GM12878 (cell line): ENCODE measurements at regions not wholly inside any gene's neighbourhood (a gene's known extent, or its start where the extent isn't known, plus 50 kb on each side); places are given as distances from the start of the nearest gene placed in this dataset.

Source experiments
- ATAC-seq: fragments of 200-7000 bp; cut with Tn5 transposase; 3 replicates; pipeline ENCODE4 v1.9.1; 2020; ENCODE audit warnings: mild to moderate bottlenecking, moderate library complexity
- BruUV-seq: library from RNA; stranded (reverse); fragments of 400-500 nt; replicated peaks from 2 replicates; lab custom pipeline; 2021; lab: Mats Ljungman, UMichigan
- CTCF ChIA-PET: fragments of 300-600 bp; sonication (Branson Sonifier 250); formaldehyde crosslinking; extraction: SDS; loops from one replicate; lab custom pipeline; 2021; ENCODE audit warnings: inconsistent platforms; lab: Yijun Ruan, JAX
- POLR2A ChIA-PET: fragments of 350-600 bp; formaldehyde crosslinking; extraction: SDS; loops from one replicate; lab custom pipeline; 2021; ENCODE audit warnings: inconsistent platforms; lab: Charles Lee
- RAD21 ChIA-PET: fragments of 300-600 bp; sonication (Branson Sonifier 250); formaldehyde crosslinking; loops from one replicate; lab custom pipeline; 2023; ENCODE audit warnings: antibody characterized with exemption; ENCODE audit not compliant: unreplicated experiment; lab: Charles Lee
- SMC1A ChIA-PET: fragments of 300-600 bp; sonication (Branson Sonifier 250); formaldehyde crosslinking; loops from one replicate; lab custom pipeline; 2023; ENCODE audit not compliant: unreplicated experiment, uncharacterized antibody; lab: Charles Lee
- DNase-seq: peaks from one replicate; pipeline ENCODE4 v3.0.0-alpha.2; 2011; ENCODE audit warnings: low read depth, low spot score
- FAIRE-seq: peaks from 3 replicates; lab custom pipeline; 2011; peaks lifted over from hg19 to GRCh38; lab: Jason Lieb, UNC
- H2AFZ ChIP-seq: 2 replicates; pipeline ENCODE4 v1.6.0; 2011; ENCODE audit warnings: low read depth, low read length, control low read depth; ENCODE audit not compliant: control insufficient read depth
- H3K27ac ChIP-seq: 2 replicates; pipeline ENCODE4 v1.5.1; 2011; ENCODE audit warnings: control low read depth; ENCODE audit not compliant: control insufficient read depth, insufficient read depth
- H3K27me3 ChIP-seq, 2 experiments: replicated peaks in 1 of 2; 2 replicates each; pipeline versions ENCODE4 v1.6.0 to v1.6.1; 2011; ENCODE audit warnings: low read length in 1 of 2; ENCODE audit not compliant: control insufficient read depth in 2 of 2, insufficient read depth in 2 of 2
- H3K36me3 ChIP-seq, 2 experiments: 2 replicates each; pipeline ENCODE4 v1.5.1; 2011; ENCODE audit warnings: low read length in 1 of 2; ENCODE audit not compliant: control insufficient read depth in 2 of 2, insufficient read depth in 2 of 2
- H3K4me1 ChIP-seq: 2 replicates; pipeline ENCODE4 v1.6.1; 2011; ENCODE audit warnings: mild to moderate bottlenecking, low read length, moderate library complexity, mixed read lengths; ENCODE audit not compliant: control insufficient read depth, insufficient read depth
- H3K4me2 ChIP-seq: 2 replicates; pipeline ENCODE4 v1.6.0; 2011; ENCODE audit warnings: control low read depth; ENCODE audit not compliant: control insufficient read depth, insufficient read depth
- H3K4me3 ChIP-seq: fragments of 200-600 bp; sonication (generic); 2 replicates; pipeline ENCODE4 v1.5.1; 2016
- H3K79me2 ChIP-seq: 2 replicates; pipeline ENCODE4 v1.6.0; 2011; ENCODE audit warnings: low read length; ENCODE audit not compliant: control insufficient read depth, insufficient read depth
- H3K9ac ChIP-seq: 2 replicates; pipeline ENCODE4 v1.8.0; 2011; ENCODE audit warnings: low read length, control low read depth, mixed read lengths; ENCODE audit not compliant: control insufficient read depth, insufficient read depth
- H3K9me3 ChIP-seq: replicated peaks from 3 replicates; pipeline ENCODE4 v1.5.1; 2011; ENCODE audit warnings: mild to moderate bottlenecking, low read length; ENCODE audit not compliant: control insufficient read depth, insufficient read depth
- H4K20me1 ChIP-seq: 2 replicates; pipeline ENCODE4 v1.6.0; 2011; ENCODE audit not compliant: control insufficient read depth, insufficient read depth
- ASH2L ChIP-seq: fragments of 300-600, 200-600 bp; sonication (generic); IDR thresholded peaks from 2 replicates; pipeline ENCODE4 v1.6.1; 2017; ENCODE audit warnings: low read depth, mild to moderate bottlenecking, borderline replicate concordance
- BCL11A ChIP-seq: IDR thresholded peaks from 2 replicates; pipeline ENCODE4 v1.6.1; 2011; ENCODE audit warnings: low read depth, low read length
- BCL3 ChIP-seq: IDR thresholded peaks from 2 replicates; pipeline ENCODE4 v1.6.1; 2011; ENCODE audit warnings: borderline replicate concordance, low read depth, mild to moderate bottlenecking, moderate library complexity, low read length; ENCODE audit not compliant: insufficient read depth, poor library complexity, severe bottlenecking
- CBX3 ChIP-seq: fragments of 200-600 bp; sonication (generic); IDR thresholded peaks from 2 replicates; pipeline ENCODE4 v1.6.1; 2016; ENCODE audit warnings: low read depth, borderline replicate concordance
- CHD1 ChIP-seq: IDR thresholded peaks from 2 replicates; pipeline ENCODE4 v1.6.1; 2012; ENCODE audit warnings: low read depth, low read length, improper control_type of control experiment
- CHD4 ChIP-seq: fragments of 200-600 bp; sonication (generic); IDR thresholded peaks from 2 replicates; pipeline ENCODE4 v1.6.1; 2016; ENCODE audit warnings: mild to moderate bottlenecking
- E4F1 ChIP-seq: fragments of 450-650 bp; IDR thresholded peaks from 2 replicates; pipeline ENCODE4 v1.6.1; 2018; ENCODE audit warnings: borderline replicate concordance, mild to moderate bottlenecking; ENCODE audit not compliant: partially characterized antibody
- FOXM1 ChIP-seq: IDR thresholded peaks from 2 replicates; pipeline ENCODE4 v1.6.1; 2012; ENCODE audit warnings: low read depth, mild to moderate bottlenecking, inconsistent platforms, low read length, moderate library complexity
- HCFC1 ChIP-seq: fragments of 150-350 bp; IDR thresholded peaks from 2 replicates; pipeline ENCODE4 v1.6.1; 2014; ENCODE audit warnings: low read length
- JUNB ChIP-seq: IDR thresholded peaks from 2 replicates; pipeline ENCODE4 v1.6.1; 2016; ENCODE audit warnings: antibody characterized with exemption, mild to moderate bottlenecking
- MTA3 ChIP-seq: IDR thresholded peaks from 2 replicates; pipeline ENCODE4 v1.6.1; 2012; ENCODE audit warnings: low read length, inconsistent platforms, borderline replicate concordance
- NFXL1 ChIP-seq: fragments of 450-650 bp; IDR thresholded peaks from 2 replicates; pipeline ENCODE4 v1.6.1; 2017; ENCODE audit warnings: antibody characterized with exemption, mild to moderate bottlenecking, borderline replicate concordance
- PAX5 ChIP-seq: IDR thresholded peaks from 2 replicates; pipeline ENCODE4 v1.6.1; 2011; ENCODE audit warnings: low read depth, low read length, borderline replicate concordance
- POLR2AphosphoS2 ChIP-seq: IDR thresholded peaks from 2 replicates; pipeline ENCODE4 v1.6.1; 2011; ENCODE audit warnings: low read depth, mild to moderate bottlenecking, low read length, improper control_type of control experiment, moderate library complexity
- POU2F2 ChIP-seq: IDR thresholded peaks from 3 replicates; pipeline ENCODE4 v1.6.1; 2011; ENCODE audit warnings: low read depth, mild to moderate bottlenecking, low read length, borderline replicate concordance
- RBBP5 ChIP-seq: fragments of 200-600 bp; sonication (generic); conservative IDR thresholded peaks from 2 replicates; pipeline ENCODE4 v1.6.1; 2016
- ZBTB33 ChIP-seq: fragments of 450-650 bp; IDR thresholded peaks from 2 replicates; pipeline ENCODE4 v1.6.1; 2017; ENCODE audit warnings: mild to moderate bottlenecking
- WGBS: methylation state at CpG from one replicate; pipeline ENCODE4 v1.1.6; 2016; ENCODE audit warnings: low lambda C conversion rate; ENCODE audit not compliant: insufficient replicate concordance, insufficient coverage; ENCODE audit errors: missing lambda C conversion rate; 5-methylcytosine and 5-hydroxymethylcytosine counted together
- in situ Hi-C: fragments of 300-500 bp; cut with MboI; formaldehyde crosslinking; loops from 9 replicates; pipeline ENCODE4 v1.14.3; 2018; ENCODE audit warnings: mixed read lengths
- intact Hi-C: fragments of 100-400 bp; cut with micrococcal nuclease; formaldehyde crosslinking; loops from one replicate; pipeline ENCODE4 v1.14.2; 2022; ENCODE audit not compliant: unreplicated experiment

- TF ChIP-seq PAX5 (no peak), CBX3 (no peak), BCL3 (no peak), NFXL1 (no peak), RBBP5 (no peak), CHD1 (no peak), E4F1 (no peak), HCFC1 (no peak), BCL11A (no peak)
Measured at GRCh38 chr18:68221111-68221724, 493.7 kb downstream of the TMX3 start (continued).

- Histone ChIP-seq H3K36me3 (no peaks in the 10 kb centered on the region), H2AFZ (no peak overlapping the region), H3K4me2 (no peak overlapping the region), H3K27me3 (no peaks in the 10 kb centered on the region), H3K4me3 (no peak overlapping the region), H3K9me3 (no peaks in the 10 kb centered on the region), H3K79me2 (no peaks in the 10 kb centered on the region), H4K20me1 (no peaks in the 10 kb centered on the region), H3K4me1 (no peaks in the 10 kb centered on the region), H3K27ac (no peak overlapping the region), H3K9ac (no peak overlapping the region)
- no peak for TF ChIP-seq POU2F2
- TF ChIP-seq POLR2AphosphoS2, result no peak
- TF ChIP-seq ASH2L, result no peak
- TF ChIP-seq ZBTB33, result no peak
- TF ChIP-seq MTA3, result no peak
- no peak for TF ChIP-seq CHD4
- TF ChIP-seq JUNB, result no peak
- TF ChIP-seq FOXM1, result no peak
- in situ Hi-C loops (no loop called here), intact Hi-C loops (no loop called here)
- ChIA-PET POLR2A (no interaction called here), CTCF (no interaction called here), RAD21 (no interaction called here), SMC1A (no interaction called here)
- ATAC-seq, result no peak
- BruUV-seq, result no TSS peak
- no peak for DNase-seq
- no peak for FAIRE-seq
- 0% methylated on average over 2 of the region's 2 CpGs for WGBS
Measured at GRCh38 chr18:68220458-68220857, 494.4 kb downstream of the TMX3 start.
